Activated CD4-positive, CD25-positive, alpha-beta regulatory T cell (primary cell): ENCODE measurements at regions not wholly inside any gene's neighbourhood (a gene's known extent, or its start where the extent isn't known, plus 50 kb on each side); places are given as distances from the start of the nearest gene placed in this dataset.

ENCODE experiments used
- DNase-seq, 4 experiments: peaks; one replicate each; lab custom pipeline; 2025; lab: John Stamatoyannopoulos, UW

GRCh38 chr4:4637710-4638109, 95.9 kb upstream of the STX18 start:
- DNase-seq, result no peak

- no peak for DNase-seq
Measured at GRCh38 chr4:4633431-4633830, 91.6 kb upstream of the STX18 start.

GRCh38 chr4:4631150-4631549, 89.3 kb upstream of the STX18 start:
- DNase-seq, result no peak

- DNase-seq, result no peak
Measured at GRCh38 chr4:4627906-4628305, 86.1 kb upstream of the STX18 start.

- no peak for DNase-seq
Measured at GRCh38 chr4:4627111-4627510, 85.3 kb upstream of the STX18 start.

- DNase-seq, result no peak
Measured at GRCh38 chr4:4625488-4625887, 83.6 kb upstream of the STX18 start.

- DNase-seq, result no peak
Measured at GRCh38 chr4:4624276-4624897, 82.5 kb upstream of the STX18 start.

GRCh38 chr4:4619821-4620220, 78.0 kb upstream of the STX18 start:
- no peak for DNase-seq

GRCh38 chr4:4618847-4619246, 77.0 kb upstream of the STX18 start:
- DNase-seq, result no peak

- no peak for DNase-seq
Measured at GRCh38 chr4:4614925-4615678, 73.3 kb upstream of the STX18 start.

- DNase-seq, result no peak
Measured at GRCh38 chr4:4613641-4614286, 71.9 kb upstream of the STX18 start.

GRCh38 chr4:4613126-4613465, 71.2 kb upstream of the STX18 start:
- DNase-seq, result no peak

- no peak for DNase-seq
Measured at GRCh38 chr4:4610672-4611071, 68.8 kb upstream of the STX18 start.

GRCh38 chr4:4609622-4610334, 67.9 kb upstream of the STX18 start:
- DNase-seq, result no peak

GRCh38 chr4:4608214-4608537, 66.3 kb upstream of the STX18 start:
- no peak for DNase-seq

- no peak for DNase-seq
Measured at GRCh38 chr4:4607336-4608213, 65.7 kb upstream of the STX18 start.

- no peak for DNase-seq
Measured at GRCh38 chr4:4606321-4606720, 64.5 kb upstream of the STX18 start.

- DNase-seq, result no peak
Measured at GRCh38 chr4:4605849-4606248, 64.0 kb upstream of the STX18 start.

GRCh38 chr4:4603592-4603991, 61.7 kb upstream of the STX18 start:
- no peak for DNase-seq

GRCh38 chr4:4603067-4603466, 61.2 kb upstream of the STX18 start:
- DNase-seq, result no peak

- DNase-seq, result no peak
Measured at GRCh38 chr4:4602468-4602867, 60.6 kb upstream of the STX18 start.

GRCh38 chr4:4601803-4602369, 60.0 kb upstream of the STX18 start:
- no peak for DNase-seq
